HG03135 (cell line): ENCODE measurements at regions not wholly inside any gene's neighbourhood (a gene's known extent, or its start where the extent isn't known, plus 50 kb on each side); places are given as distances from the start of the nearest gene placed in this dataset.

Experiments used
- ATAC-seq: cut with Tn5 transposase; IDR thresholded peaks from one replicate; pipeline ENCODE4 v1.9.1; 2021; ENCODE audit warnings: mild to moderate bottlenecking, moderate library complexity; ENCODE audit not compliant: unreplicated experiment

DNA sequence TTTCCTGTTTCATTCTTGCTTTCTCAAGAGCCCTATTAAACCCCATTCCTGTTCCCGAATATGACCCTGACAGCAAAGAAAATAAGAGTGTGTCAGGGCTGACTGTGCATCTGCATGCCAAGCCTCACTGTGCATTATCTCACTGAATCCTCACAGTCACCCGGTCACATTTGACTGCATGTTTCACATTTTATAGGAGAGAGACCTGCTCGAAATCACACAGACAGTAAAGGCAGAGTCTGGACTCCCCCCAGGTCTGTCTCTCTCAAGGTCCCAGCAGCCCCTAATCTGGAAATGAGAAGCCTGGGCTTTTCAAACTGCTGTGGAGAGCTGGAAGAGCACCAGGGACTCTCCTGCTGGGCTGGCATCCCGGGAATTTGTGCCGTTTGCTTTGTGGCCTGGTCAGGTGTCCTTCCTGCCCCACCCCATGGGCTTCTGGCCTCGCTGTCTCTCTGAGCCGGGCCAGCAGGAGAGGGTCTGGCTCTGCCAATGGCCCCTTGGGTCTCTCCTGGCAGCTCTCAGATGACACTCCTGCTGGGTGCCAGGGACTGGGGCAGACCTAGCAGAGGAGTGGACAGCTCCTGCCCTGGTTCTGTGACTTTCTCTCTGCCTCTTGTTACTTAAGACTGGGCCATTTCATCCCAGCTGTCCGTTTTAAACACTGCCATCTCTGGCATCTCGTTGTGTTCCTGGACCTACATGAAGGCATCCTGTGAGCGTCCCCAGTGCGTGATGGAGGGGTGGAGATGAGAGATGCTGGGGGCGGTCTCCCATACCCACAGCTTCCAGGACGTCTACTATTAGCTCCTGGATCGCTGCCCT, 173.6 kb downstream of the ARHGAP12 start:
- no peak for ATAC-seq

DNA sequence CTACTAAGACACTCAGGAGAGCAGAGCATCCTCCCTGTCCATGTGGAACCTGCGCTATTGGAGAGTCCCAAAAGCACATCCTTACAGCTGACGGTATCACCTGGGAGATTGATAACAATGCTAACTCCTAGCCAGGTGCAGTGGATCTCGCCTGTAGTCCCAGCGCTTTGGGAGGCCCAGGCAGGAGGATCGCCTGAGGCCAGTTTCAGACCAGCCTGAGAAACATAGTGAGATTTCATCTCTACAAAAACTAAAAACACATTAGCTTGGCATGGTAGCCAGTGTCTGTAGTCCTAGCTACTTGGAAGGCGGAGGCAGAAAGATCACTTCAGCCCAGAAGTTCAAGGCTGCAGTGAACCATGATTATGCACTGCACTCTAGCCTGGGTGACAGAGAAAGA, 174.9 kb downstream of the ARHGAP12 start:
- ATAC-seq: no peak

DNA sequence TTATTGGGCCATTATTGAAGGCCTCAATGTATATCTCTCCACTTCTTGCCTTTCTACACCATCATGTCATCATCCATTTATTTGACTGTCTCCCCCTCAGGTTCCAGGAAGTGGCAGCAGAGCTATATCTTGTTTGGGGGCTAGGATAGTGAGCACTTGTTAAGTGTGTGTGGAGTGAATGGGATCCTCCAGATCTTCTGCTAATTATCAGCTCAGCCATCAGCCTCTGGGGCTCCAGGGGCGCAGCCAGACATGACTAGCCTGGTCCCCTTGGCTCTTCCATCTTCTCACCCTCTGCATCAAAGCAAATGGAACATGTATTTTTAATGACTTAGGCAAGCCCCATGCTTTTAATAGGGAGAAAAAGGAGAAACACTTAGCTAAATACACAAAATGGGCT, 176.5 kb downstream of the ARHGAP12 start:
- no peak for ATAC-seq

DNA sequence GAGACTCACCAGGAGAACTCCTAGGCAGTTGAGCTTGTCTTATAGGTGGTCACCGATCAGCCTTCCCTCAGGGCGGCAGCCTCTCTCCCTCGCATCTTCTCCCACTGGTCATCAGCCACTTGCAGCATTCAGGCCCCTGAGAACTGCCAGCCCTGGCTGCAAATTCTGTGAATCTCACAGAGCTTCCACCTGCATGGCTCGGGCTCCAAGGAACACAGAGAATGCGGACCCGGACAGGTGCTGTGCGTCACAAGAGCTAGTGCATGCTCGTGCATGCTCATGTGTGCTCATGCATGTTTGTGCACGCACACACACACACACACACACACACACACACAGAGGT, 176.9 kb downstream of the ARHGAP12 start:
- ATAC-seq: no peak

DNA sequence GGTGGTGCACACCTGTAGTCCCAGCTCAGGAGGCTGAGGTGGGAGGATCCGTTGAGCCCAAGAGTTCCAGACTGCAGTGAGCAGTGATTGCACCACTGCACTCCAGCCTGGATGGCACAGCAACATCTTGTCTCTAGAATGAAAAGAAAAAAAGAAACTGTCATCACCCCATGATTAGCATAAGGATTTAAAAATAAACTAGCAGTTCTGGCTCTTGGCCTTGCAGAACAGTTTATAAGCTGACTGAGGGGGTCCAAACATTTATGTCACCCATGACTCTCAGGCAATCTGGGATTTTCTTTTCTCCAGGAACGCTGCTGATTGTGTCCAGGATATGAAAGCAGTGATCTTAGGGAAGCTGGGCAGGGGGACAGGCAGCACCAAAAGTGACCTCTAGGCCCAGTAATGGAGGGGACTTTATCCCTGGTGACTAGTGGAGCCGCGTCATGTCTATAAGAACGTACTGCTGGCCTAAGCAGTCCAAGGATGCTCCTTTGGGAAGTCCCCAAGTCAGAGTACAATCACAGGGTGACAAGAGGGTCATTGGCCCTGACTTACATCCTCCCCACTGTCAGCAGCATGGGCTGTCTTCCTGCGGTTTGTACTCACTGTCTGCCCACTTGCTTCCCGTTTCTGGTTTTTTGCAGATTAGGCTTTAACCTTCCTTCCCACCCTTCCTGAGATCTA, 177.4 kb downstream of the ARHGAP12 start:
- no peak for ATAC-seq

DNA sequence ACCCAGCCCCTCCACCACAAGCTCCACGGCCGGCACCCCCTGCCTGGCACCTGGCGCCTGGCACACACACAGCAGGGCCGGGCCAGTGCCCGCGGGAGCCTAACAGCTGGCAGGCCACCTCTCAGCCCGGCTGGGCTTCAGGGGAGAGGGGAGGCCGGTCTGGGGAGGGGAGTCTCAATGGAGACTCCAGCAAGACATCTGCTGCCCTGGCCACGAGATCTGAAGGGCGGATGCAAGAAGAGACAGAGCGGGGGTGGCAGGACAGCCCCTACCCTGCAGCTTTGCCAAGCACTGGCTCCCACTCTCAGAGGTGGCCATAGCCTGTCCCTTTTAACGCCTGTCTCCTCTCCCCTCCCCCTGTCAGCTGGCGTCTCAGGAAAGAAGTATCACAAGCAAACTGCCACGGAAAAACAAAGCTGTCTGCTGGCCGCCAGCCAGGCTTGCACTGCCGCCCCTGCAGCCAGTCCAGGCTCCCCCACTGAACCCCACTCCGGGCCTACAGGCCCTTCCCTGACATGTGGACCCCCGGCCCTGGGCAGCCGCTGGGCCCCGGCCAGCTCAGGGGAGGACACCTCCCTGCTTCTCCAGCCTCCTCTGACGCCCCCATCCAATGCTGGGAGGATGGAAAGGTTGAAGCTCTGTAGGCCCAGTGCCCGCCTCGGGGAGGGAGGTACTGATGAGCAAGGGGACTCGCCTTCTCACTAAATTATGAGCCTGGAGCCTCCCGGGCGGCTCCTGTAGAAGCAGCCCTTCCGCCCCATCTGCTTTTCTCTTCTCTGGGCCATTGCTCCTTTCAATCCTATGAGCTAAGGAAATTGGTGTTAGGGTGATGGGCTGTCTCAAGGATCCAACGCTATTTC, 178.4 kb downstream of the ARHGAP12 start:
- ATAC-seq: no peak

DNA sequence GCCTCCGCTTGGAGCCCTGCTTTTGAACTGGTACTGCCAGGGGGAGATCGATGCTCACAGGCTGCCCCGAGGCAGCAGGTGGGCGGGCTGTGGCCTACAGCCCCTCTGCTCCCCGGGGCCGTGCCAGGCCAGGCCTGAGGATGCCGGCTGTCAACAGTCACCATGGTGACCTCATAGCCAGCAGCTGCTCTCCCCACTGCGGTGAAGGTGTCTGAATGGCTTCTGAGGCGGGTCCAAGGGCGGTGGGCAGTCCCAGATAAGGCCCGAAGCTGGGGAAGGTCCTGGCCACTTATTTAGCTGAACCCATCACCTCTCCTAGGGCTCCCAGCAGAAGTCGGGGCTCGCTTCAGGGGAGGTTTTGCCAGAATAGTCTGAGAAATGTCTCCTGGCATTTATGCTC, 179.3 kb downstream of the ARHGAP12 start:
- no peak for ATAC-seq

DNA sequence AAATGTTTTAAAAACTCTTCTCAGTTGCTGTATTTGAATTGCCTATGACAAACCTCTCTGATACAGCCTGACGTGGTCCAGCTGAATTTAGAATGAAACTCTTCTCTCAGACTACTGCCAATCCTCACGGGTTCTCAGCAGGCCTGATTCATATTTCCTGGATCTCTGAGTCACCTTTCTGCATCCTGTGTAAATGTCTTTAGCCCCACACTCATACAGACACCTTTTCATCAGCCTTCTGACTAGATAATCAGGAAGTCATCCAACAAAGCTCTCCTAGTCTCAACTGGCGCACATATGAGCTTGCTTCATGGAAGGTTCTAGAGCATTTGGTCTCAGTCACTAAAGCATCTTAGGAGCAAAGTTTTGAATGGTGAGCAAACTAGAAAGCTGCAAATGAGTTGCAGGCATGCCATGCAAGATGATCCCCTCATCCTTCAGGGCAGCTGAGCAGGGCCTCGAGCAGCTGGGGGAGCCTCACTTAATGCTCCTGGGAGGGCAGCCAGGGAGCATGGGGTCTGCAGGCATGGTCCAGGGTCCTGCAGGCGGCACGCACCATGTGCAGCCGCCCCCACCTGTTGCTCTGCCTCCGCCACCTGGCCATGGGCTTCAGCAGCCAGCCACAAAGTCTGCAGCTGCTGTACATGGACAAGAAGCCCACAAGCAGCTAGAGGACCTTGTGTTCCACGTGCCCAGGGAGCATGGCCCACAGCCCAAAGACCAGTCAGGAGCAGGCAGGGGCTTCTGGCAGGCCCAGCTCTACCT, 182.8 kb downstream of the ARHGAP12 start:
- ATAC-seq: no peak

DNA sequence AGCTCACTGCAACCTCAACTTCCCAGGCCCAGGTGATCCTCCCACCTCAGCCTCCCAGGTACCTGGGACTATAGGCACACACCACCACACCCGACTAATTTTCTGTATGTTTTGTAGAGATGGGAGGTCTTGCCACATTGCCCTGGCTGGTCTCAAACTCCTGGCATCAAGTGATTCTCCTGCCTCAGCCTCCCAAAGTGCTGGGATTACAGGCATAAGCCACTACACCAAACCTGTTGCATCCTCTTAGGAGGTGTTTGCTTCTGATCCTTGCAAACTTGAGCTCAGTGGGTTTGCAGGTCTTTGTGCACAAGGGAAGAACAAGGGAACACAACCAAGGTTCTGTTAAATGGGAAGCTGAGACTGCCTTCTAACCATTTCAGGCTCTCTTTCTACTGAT, 184.6 kb downstream of the ARHGAP12 start:
- ATAC-seq: no peak

DNA sequence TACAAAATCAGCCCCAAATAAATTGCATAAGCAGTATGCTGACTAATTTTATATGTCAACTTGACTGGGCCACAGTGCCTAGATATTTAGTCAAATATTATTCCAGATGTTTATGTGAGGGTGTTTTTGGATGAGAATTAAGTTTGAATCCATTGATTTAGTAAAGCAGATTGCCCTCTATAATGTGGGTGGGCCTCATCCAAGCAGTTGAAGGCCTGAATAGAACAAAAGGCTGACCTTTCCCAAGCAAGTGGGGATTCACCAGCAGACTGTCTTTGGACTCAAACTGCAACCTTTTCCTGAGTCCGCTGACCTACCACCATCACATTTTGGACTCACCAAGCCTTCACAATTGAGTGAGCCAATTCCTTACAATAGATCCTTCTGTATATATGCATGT, 186.4 kb downstream of the ARHGAP12 start:
- no peak for ATAC-seq

DNA sequence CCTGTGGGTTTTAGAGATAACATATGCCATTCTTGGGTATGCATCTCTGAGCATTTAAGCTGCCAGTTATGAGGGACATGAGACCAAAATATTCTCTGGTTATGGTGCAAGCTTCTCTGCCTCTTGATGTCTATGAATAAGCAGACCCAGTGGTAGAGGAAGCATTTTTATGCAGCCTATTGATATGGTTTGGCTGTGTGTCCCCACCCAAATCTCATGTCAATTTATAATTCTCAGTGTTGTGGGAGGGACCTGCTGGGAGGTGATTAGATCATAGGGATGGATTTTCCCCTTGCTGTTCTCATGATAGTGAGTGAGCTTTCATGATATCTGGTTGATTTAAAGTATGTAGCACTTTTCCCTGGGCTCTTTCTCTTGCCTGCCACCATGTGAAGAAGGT, 187.2 kb downstream of the ARHGAP12 start:
- no peak for ATAC-seq

DNA sequence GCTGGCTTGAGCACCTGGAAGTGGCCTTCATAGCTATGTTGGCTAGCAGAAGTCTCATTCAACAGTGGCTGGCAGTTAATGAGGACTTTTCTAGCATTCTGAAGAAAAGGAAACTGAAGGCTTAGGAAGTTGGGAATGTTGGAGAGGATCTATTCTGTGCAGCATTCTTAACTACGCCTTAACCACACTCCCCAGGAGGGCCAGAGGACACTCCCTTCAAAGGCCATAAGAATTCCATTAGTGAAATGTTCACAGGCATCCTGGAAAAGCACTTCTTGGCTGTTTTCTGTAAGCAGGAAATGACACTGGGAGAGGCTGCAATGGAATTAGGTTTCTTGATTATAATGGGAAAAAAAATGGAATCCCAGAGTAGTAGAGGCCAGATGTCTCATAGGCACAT, 188.9 kb downstream of the ARHGAP12 start:
- ATAC-seq: no peak

DNA sequence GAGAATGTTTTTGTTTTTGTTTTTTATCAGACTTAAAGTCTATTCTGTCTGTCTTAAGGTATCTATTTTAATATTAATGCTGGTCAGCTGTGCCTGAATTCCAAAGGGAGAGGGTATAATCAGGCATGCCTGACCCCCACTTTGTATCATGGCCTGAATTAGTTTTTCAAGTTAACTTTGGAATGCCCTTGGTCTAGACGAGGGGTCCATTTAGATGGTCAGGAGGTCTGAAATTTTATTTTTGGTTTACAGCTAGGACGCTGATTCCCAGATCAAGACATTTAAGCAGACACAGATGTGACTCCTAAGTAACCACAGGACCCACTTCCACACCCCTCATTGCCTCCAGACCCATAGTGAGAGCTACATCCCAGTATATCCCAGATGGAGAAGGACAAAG, 189.5 kb downstream of the ARHGAP12 start:
- ATAC-seq: no peak

DNA sequence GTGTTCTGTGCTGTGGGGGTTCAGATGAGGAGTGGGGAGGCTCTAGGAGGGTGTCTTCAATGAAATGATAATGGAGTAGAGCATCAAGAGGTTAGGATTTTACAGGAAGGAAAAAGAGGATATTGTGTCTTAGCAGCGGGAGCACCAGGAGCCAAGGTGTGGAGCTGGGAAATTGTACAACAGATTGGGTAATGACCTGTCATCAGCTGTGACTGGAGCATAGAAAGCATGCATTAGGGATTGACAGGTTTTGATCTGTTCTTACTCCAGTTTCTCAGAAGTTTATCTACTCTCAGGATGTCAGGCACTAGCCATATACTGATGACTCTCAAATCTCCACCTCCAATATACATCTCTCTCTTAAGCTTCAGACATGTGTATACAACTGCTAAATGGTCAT, 196.9 kb downstream of the ARHGAP12 start:
- ATAC-seq: no peak

DNA sequence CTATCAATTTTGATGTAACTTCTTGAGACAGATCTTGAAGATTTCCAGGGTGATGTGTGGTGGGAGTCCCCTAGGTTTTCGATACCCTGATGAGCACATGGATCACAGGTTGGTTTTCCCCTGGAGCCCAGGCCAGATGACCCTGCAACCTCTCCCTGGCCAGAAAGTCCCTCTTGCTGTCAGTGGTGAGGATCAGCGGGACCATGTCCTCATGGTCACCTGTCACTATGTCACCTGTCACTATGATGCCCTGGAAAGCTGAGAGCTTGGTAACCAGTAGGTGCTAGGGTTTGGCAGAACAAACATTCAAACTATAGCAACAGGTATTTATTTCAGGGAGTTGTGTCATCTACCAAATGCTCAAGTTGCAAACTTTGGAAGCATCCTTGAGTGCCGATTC, 197.9 kb downstream of the ARHGAP12 start:
- ATAC-seq: no peak

DNA sequence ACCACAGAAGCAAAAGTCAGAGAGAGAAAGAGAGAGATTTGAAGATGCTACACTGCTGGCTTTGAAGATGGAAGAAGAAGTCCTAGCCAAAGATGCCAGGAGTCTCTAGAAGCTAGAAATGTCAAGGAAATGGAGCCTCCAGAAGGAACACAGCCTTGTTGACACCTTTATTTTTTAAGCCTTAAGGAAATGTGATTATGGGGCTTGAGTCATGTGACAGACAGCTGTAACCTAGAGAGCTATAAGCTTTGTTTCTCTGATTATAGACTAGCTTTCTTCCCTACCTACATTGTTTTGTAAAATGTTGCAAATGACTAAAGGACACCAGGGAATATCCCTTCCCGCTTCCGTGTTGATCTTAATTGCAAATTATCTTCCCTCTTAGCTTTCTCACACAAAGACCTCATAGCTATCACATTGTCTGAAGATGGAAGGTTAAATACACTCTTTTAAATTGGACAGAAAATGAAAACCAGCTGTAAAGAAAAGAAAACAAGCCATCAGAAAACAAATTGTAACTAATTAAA, 199.9 kb downstream of the ARHGAP12 start:
- ATAC-seq: no peak

DNA sequence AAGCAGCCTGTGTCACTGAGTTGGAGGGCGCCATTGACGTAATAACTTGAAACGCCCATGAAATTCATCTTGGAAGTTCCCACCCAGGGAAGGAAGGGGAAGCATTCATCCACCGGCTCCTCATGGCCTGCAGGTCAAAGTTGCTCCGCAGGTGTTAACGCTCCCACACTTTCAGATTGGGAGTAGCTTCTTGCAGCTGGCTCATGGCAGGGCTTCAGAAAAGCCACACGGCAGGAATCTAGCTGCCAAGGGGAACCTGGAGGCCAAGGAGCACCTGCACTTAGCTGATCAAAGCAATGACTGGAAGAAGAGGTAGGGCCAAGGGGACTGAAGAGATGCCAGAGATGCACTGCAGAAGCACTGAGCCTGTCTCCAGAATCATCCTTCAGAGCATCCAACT, 203.2 kb downstream of the ARHGAP12 start:
- ATAC-seq: no peak

DNA sequence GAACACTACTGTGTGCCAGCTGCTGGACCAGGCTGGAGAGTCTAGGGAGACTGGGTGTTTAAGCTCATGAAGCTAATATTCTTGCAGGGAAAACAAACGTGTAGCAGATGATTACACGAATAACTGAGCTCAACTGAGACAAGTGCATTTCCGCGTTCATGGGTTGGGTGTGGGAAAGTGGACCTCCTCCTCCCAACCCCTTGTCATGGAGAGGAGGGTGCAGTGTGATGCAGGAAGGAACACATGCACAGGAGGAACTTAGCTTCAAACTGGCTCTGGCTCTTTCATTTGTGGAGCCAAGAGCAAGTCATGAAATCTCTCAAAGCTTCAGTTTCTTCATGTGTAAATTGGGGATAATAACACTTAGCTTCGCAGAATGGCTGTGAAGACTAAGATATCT, 204.3 kb downstream of the ARHGAP12 start:
- no peak for ATAC-seq

DNA sequence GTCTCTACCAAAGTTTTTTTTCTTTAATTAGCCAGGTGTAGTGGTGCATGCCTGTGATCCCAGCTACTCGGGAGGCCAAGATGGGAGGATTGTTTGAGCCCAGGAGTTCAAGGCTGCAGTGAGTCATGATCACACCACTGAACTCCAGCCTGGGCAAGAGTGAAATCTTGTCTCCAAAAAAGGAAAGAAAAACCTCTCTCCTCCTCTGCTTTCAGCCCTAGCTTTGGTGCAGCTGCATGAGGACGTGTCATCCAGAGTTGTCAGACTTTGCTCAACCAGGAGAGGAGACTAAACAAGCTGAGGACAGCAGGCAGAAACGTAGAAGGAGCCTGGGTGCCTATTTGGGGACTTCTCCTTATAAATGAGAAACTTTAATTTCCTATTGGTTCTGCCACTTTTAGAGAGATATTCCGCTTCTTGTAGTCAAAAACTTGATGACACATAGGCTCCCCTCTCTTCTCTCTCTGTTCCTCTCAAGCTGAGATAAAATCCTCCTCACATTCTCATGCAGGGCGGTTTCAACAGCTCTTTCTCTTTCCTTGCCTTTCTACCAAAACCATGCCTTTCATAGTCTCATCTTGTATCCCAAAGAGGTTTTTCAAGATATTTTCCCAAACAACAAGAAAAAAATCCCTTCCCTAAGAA, 205.4 kb downstream of the ARHGAP12 start:
- no peak for ATAC-seq

DNA sequence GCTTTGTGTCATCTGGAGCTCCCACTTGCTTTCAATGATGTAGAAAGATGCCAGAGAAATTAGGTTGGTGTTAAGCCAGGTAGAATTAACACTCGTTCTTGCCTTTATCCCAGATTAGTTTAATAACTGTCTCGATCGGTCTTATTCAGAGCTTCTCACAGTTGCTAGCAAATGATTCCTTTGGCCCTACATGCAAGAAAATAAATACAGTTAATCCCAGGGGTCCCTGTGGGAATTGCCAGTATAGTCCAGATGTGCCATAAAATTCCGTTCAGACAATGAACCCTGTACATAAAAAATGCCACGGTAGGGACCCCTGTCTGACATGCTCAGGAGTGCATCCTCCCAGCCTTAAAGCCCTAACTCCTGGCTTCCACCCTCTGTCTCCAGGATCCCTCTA, 207.5 kb downstream of the ARHGAP12 start:
- ATAC-seq: no peak
